SK-N-SH (cell line): ENCODE measurements at regions not wholly inside any gene's neighbourhood (a gene's known extent, or its start where the extent isn't known, plus 50 kb on each side); places are given as distances from the start of the nearest gene placed in this dataset.

Source experiments
- CTCF ChIA-PET: fragments of 300-600, 350-600 bp; formaldehyde crosslinking; extraction: SDS; loops from one replicate; lab custom pipeline; 2021; lab: Yijun Ruan, JAX
- POLR2A ChIA-PET: fragments of 350-600 bp; sonication (Branson Sonifier 250); formaldehyde crosslinking; extraction: SDS; loops from one replicate; lab custom pipeline; 2020; ENCODE audit warnings: antibody characterized with exemption, inconsistent platforms; lab: Yijun Ruan, JAX
- DNase-seq: peaks from one replicate; pipeline ENCODE4 v3.0.0; 2012
- H2AFZ ChIP-seq: fragments of 200-600 bp; sonication (generic); 2 replicates; pipeline ENCODE4 v1.8.1; 2016; ENCODE audit warnings: antibody characterized with exemption, mild to moderate bottlenecking, low read depth
- H3F3A ChIP-seq: fragments of 200-600 bp; sonication (generic); replicated peaks from 2 replicates; pipeline ENCODE3; 2016; ENCODE audit warnings: antibody characterized with exemption, mild to moderate bottlenecking; ENCODE audit not compliant: insufficient read depth
- H3K27ac ChIP-seq, 2 experiments: fragments of 200-500 bp in 1 of 2; fragments of 200-600 bp in 1 of 2; sonication (Bioruptor generic) in 1 of 2; sonication (generic), shearing (Covaris generic) in 1 of 2; 2 replicates each; pipeline versions ENCODE4 v1.5.1 to v1.6.1; 2014 to 2016; ENCODE audit warnings: low read depth in 2 of 2, inconsistent platforms in 1 of 2, low read length in 1 of 2, mild to moderate bottlenecking in 1 of 2, mixed read lengths in 1 of 2
- H3K27me3 ChIP-seq: fragments of 200-600 bp; sonication (generic), shearing (Covaris generic); 2 replicates; pipeline ENCODE4 v1.6.1; 2016; ENCODE audit warnings: mixed run types; ENCODE audit not compliant: insufficient read depth
- H3K36me3 ChIP-seq, 2 experiments: fragments of 200-500 bp in 1 of 2; fragments of 200-600 bp in 1 of 2; sonication (Bioruptor generic) in 1 of 2; sonication (generic) in 1 of 2; replicated peaks in 1 of 2; 2 replicates each; pipeline versions ENCODE3 to v1.5.1; 2014 to 2016; ENCODE audit warnings: low read length in 1 of 2, mild to moderate bottlenecking in 1 of 2; ENCODE audit not compliant: insufficient read depth in 2 of 2, control insufficient read depth in 1 of 2
- H3K4me1 ChIP-seq, 2 experiments: fragments of 200-500 bp in 1 of 2; fragments of 200-600 bp in 1 of 2; sonication (Bioruptor generic) in 1 of 2; sonication (generic), shearing (Covaris generic) in 1 of 2; 2 replicates each; pipeline versions ENCODE4 v1.5.1 to v1.6.1; 2014 to 2016; ENCODE audit warnings: low read depth in 1 of 2, low read length in 1 of 2, mixed run types in 1 of 2; ENCODE audit not compliant: insufficient read depth in 2 of 2, control insufficient read depth in 1 of 2
- H3K4me2 ChIP-seq: fragments of 200-600 bp; sonication (generic), shearing (Covaris generic); 2 replicates; pipeline ENCODE4 v1.6.1; 2017; ENCODE audit warnings: mixed run types
- H3K4me3 ChIP-seq, 2 experiments: fragments of 200-500 bp in 1 of 2; fragments of 200-600 bp in 1 of 2; sonication (Bioruptor generic) in 1 of 2; sonication (generic), shearing (Covaris generic) in 1 of 2; 2 replicates each; pipeline versions ENCODE4 v1.5.1 to v1.8.1; 2014 to 2016; ENCODE audit warnings: low read depth in 2 of 2, inconsistent platforms in 1 of 2, low read length in 1 of 2, mild to moderate bottlenecking in 1 of 2, mixed read lengths in 1 of 2, moderate library complexity in 1 of 2
- H3K79me2 ChIP-seq: fragments of 200-600 bp; sonication (generic); 2 replicates; pipeline ENCODE4 v1.8.1; 2017; ENCODE audit warnings: mild to moderate bottlenecking; ENCODE audit not compliant: insufficient read depth
- H3K9ac ChIP-seq: fragments of 200-600 bp; sonication (generic); 2 replicates; pipeline ENCODE4 v1.6.1; 2017; ENCODE audit warnings: mixed run types
- H3K9me2 ChIP-seq: fragments of 200-600 bp; sonication (generic); 2 replicates; pipeline ENCODE4 v1.6.1; 2017; ENCODE audit warnings: mixed run types
- H3K9me3 ChIP-seq: fragments of 200-600 bp; sonication (generic); 2 replicates; pipeline ENCODE4 v1.6.1; 2017; ENCODE audit warnings: mixed run types, mild to moderate bottlenecking, moderate library complexity
- H4K20me1 ChIP-seq: fragments of 200-600 bp; sonication (generic); 2 replicates; pipeline ENCODE4 v1.6.1; 2017; ENCODE audit warnings: mild to moderate bottlenecking, mixed run types; ENCODE audit not compliant: insufficient read depth
- CHD2 ChIP-seq: fragments of 150-350 bp; IDR thresholded peaks from 2 replicates; pipeline ENCODE4 v1.6.1; 2018; ENCODE audit warnings: low read length; ENCODE audit not compliant: partially characterized antibody
- EP300 ChIP-seq, 2 experiments: IDR thresholded peaks; 2 replicates each; pipeline versions ENCODE4 v1.4.0 to v1.6.1; 2012; ENCODE audit warnings: borderline replicate concordance in 1 of 2, low read depth in 1 of 2, low read length in 1 of 2
- FOXJ3 ChIP-seq: sonication (generic); formaldehyde crosslinking; IDR thresholded peaks from 2 replicates; pipeline ENCODE4 v1.5.1; 2020; ENCODE audit warnings: mild to moderate bottlenecking, missing genetic modification reagents
- FOXM1 ChIP-seq: IDR thresholded peaks from 2 replicates; pipeline ENCODE4 v1.4.0; 2012; ENCODE audit warnings: low read depth, mild to moderate bottlenecking
- JUND ChIP-seq: IDR thresholded peaks from 2 replicates; pipeline ENCODE4 v1.4.0; 2012
- MEF2A ChIP-seq: IDR thresholded peaks from 2 replicates; pipeline ENCODE4 v1.4.0; 2012; ENCODE audit warnings: low read depth, borderline replicate concordance
- MXI1 ChIP-seq: IDR thresholded peaks from 2 replicates; pipeline ENCODE4 v1.6.1; 2012; ENCODE audit warnings: mild to moderate bottlenecking, low read depth, low read length, improper control_type of control experiment
- NFIC ChIP-seq: IDR thresholded peaks from 2 replicates; pipeline ENCODE4 v1.4.0; 2012; ENCODE audit warnings: borderline replicate concordance
- NRF1 ChIP-seq: IDR thresholded peaks from 2 replicates; pipeline ENCODE4 v1.6.1; 2012; ENCODE audit warnings: low read depth, mild to moderate bottlenecking, low read length
- PBX3 ChIP-seq: IDR thresholded peaks from 2 replicates; pipeline ENCODE4; 2012
- RAD21 ChIP-seq: IDR thresholded peaks from 2 replicates; pipeline ENCODE4 v1.6.1; 2012; ENCODE audit warnings: mild to moderate bottlenecking, low read length
- RFX5 ChIP-seq: IDR thresholded peaks from 2 replicates; pipeline ENCODE4 v1.6.1; 2012; ENCODE audit warnings: mild to moderate bottlenecking, improper control_type of control experiment, low read length
- SMC3 ChIP-seq: IDR thresholded peaks from 2 replicates; pipeline ENCODE4 v1.6.1; 2012; ENCODE audit warnings: low read depth, low read length, improper control_type of control experiment
- TCF12 ChIP-seq: IDR thresholded peaks from 2 replicates; pipeline ENCODE4 v1.4.0; 2012
- USF1 ChIP-seq: IDR thresholded peaks from 2 replicates; pipeline ENCODE4 v1.4.0; 2012; ENCODE audit warnings: low read depth, borderline replicate concordance
- YY1 ChIP-seq: IDR thresholded peaks from 2 replicates; pipeline ENCODE4 v1.4.0; 2012; ENCODE audit warnings: low read depth, mild to moderate bottlenecking
- WGBS: methylation state at CpG from one replicate; pipeline ENCODE4 v1.1.6; 2017; ENCODE audit warnings: low lambda C conversion rate; 5-methylcytosine and 5-hydroxymethylcytosine counted together
- TF ChIP-seq, protein P1 (sequence below): fragments of 150-350 bp; IDR thresholded peaks from 2 replicates; pipeline ENCODE4 v1.6.1; 2017; ENCODE audit warnings: antibody characterized with exemption, low read length, low read depth, borderline replicate concordance
- TF ChIP-seq, protein P2 (sequence below): IDR thresholded peaks from 2 replicates; pipeline ENCODE4 v1.6.1; 2012; ENCODE audit warnings: mild to moderate bottlenecking, low read depth, low read length, moderate library complexity
- TF ChIP-seq, protein P3 (sequence below): IDR thresholded peaks from 2 replicates; pipeline ENCODE4 v1.4.0; 2012; ENCODE audit warnings: low read depth, borderline replicate concordance

DNA sequence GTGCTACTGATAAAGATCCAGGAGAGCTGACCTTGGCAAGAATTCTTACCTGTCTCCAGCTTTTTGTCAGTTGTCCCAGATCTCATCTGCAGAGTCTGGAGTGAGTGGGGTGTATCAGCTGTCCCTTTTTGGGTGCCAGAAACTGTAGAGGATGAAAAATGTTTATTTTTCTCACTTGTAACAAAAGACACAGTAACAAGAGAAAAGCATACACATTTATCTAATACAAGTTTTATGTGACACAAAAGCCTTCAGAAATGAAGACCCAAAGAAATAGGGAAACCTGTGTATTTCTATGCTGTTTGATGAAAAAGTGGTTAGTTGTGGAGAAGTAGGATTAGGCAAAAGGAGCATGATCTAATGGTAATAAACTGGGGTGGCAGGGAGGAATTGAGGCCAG, 58.5 kb upstream of the NPVF start:
- ChIA-PET CTCF (interaction anchor here (1.9 to 2.7 kb wide), 3 partner anchors 28 to 104 kb away, joined by 7 to 11 read pairs (median 7); no protein-coding TSS in a partner anchor), POLR2A (no interaction called here)
- TF ChIP-seq MXI1 (no peak), USF1 (no peak), TCF12 (no peak), MEF2A (no peak), NRF1 (no peak), YY1 (no peak), PBX3 (no peak), CHD2 (no peak)
- TF ChIP-seq, protein P1, sequence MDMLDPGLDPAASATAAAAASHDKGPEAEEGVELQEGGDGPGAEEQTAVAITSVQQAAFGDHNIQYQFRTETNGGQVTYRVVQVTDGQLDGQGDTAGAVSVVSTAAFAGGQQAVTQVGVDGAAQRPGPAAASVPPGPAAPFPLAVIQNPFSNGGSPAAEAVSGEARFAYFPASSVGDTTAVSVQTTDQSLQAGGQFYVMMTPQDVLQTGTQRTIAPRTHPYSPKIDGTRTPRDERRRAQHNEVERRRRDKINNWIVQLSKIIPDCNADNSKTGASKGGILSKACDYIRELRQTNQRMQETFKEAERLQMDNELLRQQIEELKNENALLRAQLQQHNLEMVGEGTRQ, result no peak

DNA sequence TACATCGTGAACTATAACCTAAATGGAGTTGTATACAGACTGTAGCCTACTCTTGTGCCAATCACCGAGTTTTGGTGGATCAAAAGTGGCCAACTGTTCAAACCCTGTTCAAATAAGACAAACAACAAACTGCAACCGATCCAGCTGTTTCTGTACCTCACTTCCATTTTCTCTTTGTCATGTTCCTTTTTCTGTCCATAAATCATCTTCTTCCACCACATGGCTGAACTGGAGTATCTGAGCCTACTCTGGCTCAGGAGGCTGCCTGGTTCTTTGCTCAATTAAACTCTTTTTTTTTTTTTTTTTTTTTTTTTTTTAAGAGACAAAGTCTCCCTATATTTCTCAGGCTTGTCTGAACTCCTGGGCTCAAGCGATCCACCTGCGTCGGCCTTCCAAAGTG, 59.0 kb upstream of the NPVF start:
- Histone ChIP-seq H2AFZ (no peak overlapping the region), H3K27ac (no peak overlapping the region), H3K9me2 (no peaks in the 10 kb centered on the region), H3K36me3 (no peaks in the 10 kb centered on the region), H3K4me3 (no peak overlapping the region), H3K79me2 (no peaks in the 10 kb centered on the region), H3K9me3 (no peaks in the 10 kb centered on the region), H3K27me3 (no peaks in the 10 kb centered on the region), H3K9ac (no peak overlapping the region), H3K4me2 (no peak overlapping the region), H3F3A (no peaks in the 10 kb centered on the region), H3K4me1 (no peaks in the 10 kb centered on the region), H4K20me1 (no peaks in the 10 kb centered on the region)
- POLR2A ChIA-PET, result no interaction called here
- WGBS, result 53% methylated on average over 6 of the region's 6 CpGs
- DNase-seq, result no peak
- CTCF ChIA-PET, result interaction anchor here (2.1 to 2.7 kb wide), 3 partner anchors 27 to 104 kb away, joined by 7 to 11 read pairs (median 8); no protein-coding TSS in a partner anchor
- no peak for TF ChIP-seq JUND
- TF ChIP-seq, protein P2, sequence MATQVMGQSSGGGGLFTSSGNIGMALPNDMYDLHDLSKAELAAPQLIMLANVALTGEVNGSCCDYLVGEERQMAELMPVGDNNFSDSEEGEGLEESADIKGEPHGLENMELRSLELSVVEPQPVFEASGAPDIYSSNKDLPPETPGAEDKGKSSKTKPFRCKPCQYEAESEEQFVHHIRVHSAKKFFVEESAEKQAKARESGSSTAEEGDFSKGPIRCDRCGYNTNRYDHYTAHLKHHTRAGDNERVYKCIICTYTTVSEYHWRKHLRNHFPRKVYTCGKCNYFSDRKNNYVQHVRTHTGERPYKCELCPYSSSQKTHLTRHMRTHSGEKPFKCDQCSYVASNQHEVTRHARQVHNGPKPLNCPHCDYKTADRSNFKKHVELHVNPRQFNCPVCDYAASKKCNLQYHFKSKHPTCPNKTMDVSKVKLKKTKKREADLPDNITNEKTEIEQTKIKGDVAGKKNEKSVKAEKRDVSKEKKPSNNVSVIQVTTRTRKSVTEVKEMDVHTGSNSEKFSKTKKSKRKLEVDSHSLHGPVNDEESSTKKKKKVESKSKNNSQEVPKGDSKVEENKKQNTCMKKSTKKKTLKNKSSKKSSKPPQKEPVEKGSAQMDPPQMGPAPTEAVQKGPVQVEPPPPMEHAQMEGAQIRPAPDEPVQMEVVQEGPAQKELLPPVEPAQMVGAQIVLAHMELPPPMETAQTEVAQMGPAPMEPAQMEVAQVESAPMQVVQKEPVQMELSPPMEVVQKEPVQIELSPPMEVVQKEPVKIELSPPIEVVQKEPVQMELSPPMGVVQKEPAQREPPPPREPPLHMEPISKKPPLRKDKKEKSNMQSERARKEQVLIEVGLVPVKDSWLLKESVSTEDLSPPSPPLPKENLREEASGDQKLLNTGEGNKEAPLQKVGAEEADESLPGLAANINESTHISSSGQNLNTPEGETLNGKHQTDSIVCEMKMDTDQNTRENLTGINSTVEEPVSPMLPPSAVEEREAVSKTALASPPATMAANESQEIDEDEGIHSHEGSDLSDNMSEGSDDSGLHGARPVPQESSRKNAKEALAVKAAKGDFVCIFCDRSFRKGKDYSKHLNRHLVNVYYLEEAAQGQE, result no peak
- no peak for TF ChIP-seq RFX5
- no peak for TF ChIP-seq EP300 (IDR thresholded peaks at IDR 0.05; ENCODE audit: borderline replicate concordance in 1 of 2, low read depth in 1 of 2, low read length in 1 of 2)
- TF ChIP-seq SMC3, result no peak
- no peak for TF ChIP-seq CHD2
- no peak for TF ChIP-seq TCF12
- TF ChIP-seq USF1, result no peak
- no peak for TF ChIP-seq NRF1
- TF ChIP-seq FOXM1, result no peak
- no peak for TF ChIP-seq NFIC
- TF ChIP-seq, protein P3, sequence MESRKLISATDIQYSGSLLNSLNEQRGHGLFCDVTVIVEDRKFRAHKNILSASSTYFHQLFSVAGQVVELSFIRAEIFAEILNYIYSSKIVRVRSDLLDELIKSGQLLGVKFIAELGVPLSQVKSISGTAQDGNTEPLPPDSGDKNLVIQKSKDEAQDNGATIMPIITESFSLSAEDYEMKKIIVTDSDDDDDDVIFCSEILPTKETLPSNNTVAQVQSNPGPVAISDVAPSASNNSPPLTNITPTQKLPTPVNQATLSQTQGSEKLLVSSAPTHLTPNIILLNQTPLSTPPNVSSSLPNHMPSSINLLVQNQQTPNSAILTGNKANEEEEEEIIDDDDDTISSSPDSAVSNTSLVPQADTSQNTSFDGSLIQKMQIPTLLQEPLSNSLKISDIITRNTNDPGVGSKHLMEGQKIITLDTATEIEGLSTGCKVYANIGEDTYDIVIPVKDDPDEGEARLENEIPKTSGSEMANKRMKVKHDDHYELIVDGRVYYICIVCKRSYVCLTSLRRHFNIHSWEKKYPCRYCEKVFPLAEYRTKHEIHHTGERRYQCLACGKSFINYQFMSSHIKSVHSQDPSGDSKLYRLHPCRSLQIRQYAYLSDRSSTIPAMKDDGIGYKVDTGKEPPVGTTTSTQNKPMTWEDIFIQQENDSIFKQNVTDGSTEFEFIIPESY, result no peak
- no peak for TF ChIP-seq RAD21
- TF ChIP-seq FOXJ3 (CRISPR knock-in tag), result no peak

More for the DNA sequence above, 58.5 kb upstream of the NPVF start:
- H3K27ac ChIP-seq, result no peak overlapping the region
- H3K9me3 ChIP-seq, result no peaks in the 10 kb centered on the region
- no peaks in the 10 kb centered on the region for H3F3A ChIP-seq
- no peaks in the 10 kb centered on the region for H4K20me1 ChIP-seq
- H3K79me2 ChIP-seq, result no peaks in the 10 kb centered on the region
- H3K4me1 ChIP-seq, result no peaks in the 10 kb centered on the region
- no peak overlapping the region for H3K4me2 ChIP-seq
- H3K36me3 ChIP-seq, result no peaks in the 10 kb centered on the region
- H3K9me2 ChIP-seq, result no peaks in the 10 kb centered on the region
- no peak overlapping the region for H3K4me3 ChIP-seq
- no peaks in the 10 kb centered on the region for H3K27me3 ChIP-seq
- no peak overlapping the region for H3K9ac ChIP-seq
- H2AFZ ChIP-seq, result no peak overlapping the region
- DNase-seq, result no peak
